ENCODE measurements at regions not wholly inside any gene's neighbourhood (a gene's known extent, or its start where the extent isn't known, plus 50 kb on each side); places are given as distances from the start of the nearest gene placed in this dataset.

- no peak for TF ChIP-seq CTCF (IDR thresholded peaks at IDR 0.05)
- no peak for TF ChIP-seq HMGXB4 (CRISPR knock-in tag; IDR thresholded peaks at IDR 0.05)
- TF ChIP-seq FOXJ3 (CRISPR knock-in tag; IDR thresholded peaks at IDR 0.05; ENCODE audit: borderline replicate concordance): no peak
- no peak for TF ChIP-seq ZNF532 (CRISPR knock-in tag; IDR thresholded peaks at IDR 0.05; ENCODE audit: borderline replicate concordance)
- no peak for TF ChIP-seq KAT7 (CRISPR knock-in tag; IDR thresholded peaks at IDR 0.05; ENCODE audit: borderline replicate concordance)
- TF ChIP-seq USF1 (CRISPR knock-in tag; IDR thresholded peaks at IDR 0.05): no peak
- no peak for TF ChIP-seq E2F5 (CRISPR knock-in tag; IDR thresholded peaks at IDR 0.05)
- no peak for TF ChIP-seq MXD4 (CRISPR knock-in tag; IDR thresholded peaks at IDR 0.05; ENCODE audit: borderline replicate concordance)
- no peak for TF ChIP-seq TEAD4 (CRISPR knock-in tag; IDR thresholded peaks at IDR 0.05)
- TF ChIP-seq FOXK1 (CRISPR knock-in tag; IDR thresholded peaks at IDR 0.05): no peak
Measured at GRCh38 chrX:85592980-85593379, 213.5 kb upstream of the POF1B start.

Data from WTC11 (cell line).